GM23338 (cell line): ENCODE measurements at regions not wholly inside any gene's neighbourhood (a gene's known extent, or its start where the extent isn't known, plus 50 kb on each side); places are given as distances from the start of the nearest gene placed in this dataset.

Source experiments
- ATAC-seq: fragments of 200-7000 bp; cut with Tn5 transposase; 3 replicates; pipeline ENCODE4 v1.9.1; 2020
- DNase-seq: peaks from one replicate; pipeline ENCODE4 v3.0.0-alpha.2; 2015; ENCODE audit warnings: low spot score
- H2AFZ ChIP-seq: fragments of 200-600 bp; sonication (generic); 2 replicates; pipeline ENCODE4 v1.8.0; 2016; ENCODE audit warnings: antibody characterized with exemption, mild to moderate bottlenecking, moderate library complexity
- H3F3A ChIP-seq: fragments of 200-600 bp; sonication (generic); replicated peaks from 2 replicates; pipeline ENCODE4 v1.8.0; 2017; ENCODE audit warnings: antibody characterized with exemption, mixed run types, low read depth
- H3K27ac ChIP-seq: fragments of 200-600 bp; sonication (generic); 2 replicates; pipeline ENCODE4 v1.6.1; 2016; ENCODE audit warnings: low read depth
- H3K27me3 ChIP-seq: fragments of 200-600 bp; sonication (generic); 2 replicates; pipeline ENCODE4 v1.8.0; 2016; ENCODE audit warnings: mild to moderate bottlenecking, mixed run types, moderate library complexity; ENCODE audit not compliant: insufficient read depth
- H3K36me3 ChIP-seq: fragments of 200-600 bp; sonication (generic); 2 replicates; pipeline ENCODE4 v1.8.0; 2016; ENCODE audit warnings: mild to moderate bottlenecking; ENCODE audit not compliant: insufficient read depth
- H3K4me1 ChIP-seq: fragments of 200-600 bp; sonication (generic); 2 replicates; pipeline ENCODE4 v1.8.0; 2016; ENCODE audit warnings: mild to moderate bottlenecking, moderate library complexity; ENCODE audit not compliant: insufficient read depth
- H3K4me2 ChIP-seq: fragments of 200-600 bp; sonication (generic); 2 replicates; pipeline ENCODE4 v1.7.1; 2017; ENCODE audit warnings: mixed run types
- H3K4me3 ChIP-seq: fragments of 200-600 bp; sonication (generic); 2 replicates; pipeline ENCODE4 v1.6.1; 2016; ENCODE audit warnings: mixed run types
- H3K79me2 ChIP-seq: fragments of 200-600 bp; sonication (generic); replicated peaks from 2 replicates; pipeline ENCODE4 v1.8.0; 2017; ENCODE audit warnings: mild to moderate bottlenecking; ENCODE audit not compliant: insufficient read depth
- H3K9me2 ChIP-seq: fragments of 200-600 bp; sonication (generic); 2 replicates; pipeline ENCODE4 v1.8.0; 2017; ENCODE audit not compliant: insufficient read depth
- H4K20me1 ChIP-seq: fragments of 200-600 bp; sonication (generic); replicated peaks from 2 replicates; pipeline ENCODE4 v1.8.0; 2017; ENCODE audit warnings: mild to moderate bottlenecking; ENCODE audit not compliant: insufficient read depth
- H3K27ac Mint-ChIP-seq: 2 replicates; pipeline ENCODE4 v1.8.0; 2020; ENCODE audit warnings: inconsistent platforms, mild to moderate bottlenecking, moderate library complexity, mixed read lengths
- H3K27me3 Mint-ChIP-seq: 3 replicates; pipeline ENCODE4 v1.8.0; 2022; ENCODE audit warnings: low read depth, mild to moderate bottlenecking, moderate library complexity, mixed read lengths, inconsistent platforms; ENCODE audit not compliant: insufficient read depth, poor library complexity
- H3K36me3 Mint-ChIP-seq: 3 replicates; pipeline ENCODE4 v1.8.0; 2021; ENCODE audit warnings: low read depth, mild to moderate bottlenecking, inconsistent platforms, moderate library complexity, mixed read lengths
- H3K4me1 Mint-ChIP-seq: 3 replicates; pipeline ENCODE4 v1.8.0; 2020; ENCODE audit warnings: mild to moderate bottlenecking, inconsistent platforms, mixed read lengths
- H3K4me3 Mint-ChIP-seq: 3 replicates; pipeline ENCODE4 v1.8.0; 2021; ENCODE audit warnings: moderate library complexity, mild to moderate bottlenecking, inconsistent platforms, mixed read lengths
- H3K9me3 Mint-ChIP-seq: 3 replicates; pipeline ENCODE4 v1.8.0; 2020; ENCODE audit warnings: moderate library complexity, mild to moderate bottlenecking, inconsistent platforms, mixed read lengths
- CREB1 ChIP-seq: fragments of 250-450 bp; sonication (Bioruptor Pico); IDR thresholded peaks from 2 replicates; pipeline ENCODE4 v1.5.0; 2020; ENCODE audit warnings: low read depth, mild to moderate bottlenecking, moderate library complexity
- EZH2 ChIP-seq: fragments of 200-600 bp; sonication (generic); IDR thresholded peaks from one replicate; pipeline ENCODE4 v1.8.0; 2017; ENCODE audit warnings: antibody characterized with exemption, mild to moderate bottlenecking, low read depth; ENCODE audit not compliant: unreplicated experiment
- EZH2phosphoT487 ChIP-seq: fragments of 200-600 bp; sonication (generic); IDR thresholded peaks from one replicate; pipeline ENCODE4 v1.8.1; 2018; ENCODE audit warnings: antibody characterized with exemption; ENCODE audit not compliant: unreplicated experiment
- JUNB ChIP-seq: IDR thresholded peaks from one replicate; pipeline ENCODE4 v1.6.1; 2016; ENCODE audit warnings: antibody characterized with exemption; ENCODE audit not compliant: unreplicated experiment
- NANOG ChIP-seq: IDR thresholded peaks from 2 replicates; pipeline ENCODE4 v1.6.1; 2016; ENCODE audit warnings: antibody characterized with exemption, borderline replicate concordance
- STAT1 ChIP-seq: IDR thresholded peaks from one replicate; pipeline ENCODE4 v1.6.1; 2016; ENCODE audit warnings: antibody characterized with exemption; ENCODE audit not compliant: unreplicated experiment
- ZNF114 ChIP-seq: fragments of 250-450 bp; sonication (Bioruptor Pico); IDR thresholded peaks from 2 replicates; pipeline ENCODE4 v1.5.0; 2020; ENCODE audit warnings: mild to moderate bottlenecking, moderate library complexity
- ZNF331 ChIP-seq: fragments of 250-450 bp; sonication (Bioruptor Pico); IDR thresholded peaks from 2 replicates; pipeline ENCODE4 v1.5.0; 2020; ENCODE audit warnings: low read depth, mild to moderate bottlenecking, moderate library complexity
- TF ChIP-seq, protein P1 (sequence below), 2 experiments: fragments of 200-600 bp in 1 of 2; sonication (generic) in 1 of 2; conservative IDR thresholded peaks; 2 replicates each; pipeline versions ENCODE4 v1.5.1 to v1.6.1; 2016 to 2017; ENCODE audit warnings: antibody characterized with exemption in 2 of 2, low read depth in 2 of 2, mild to moderate bottlenecking in 2 of 2, moderate library complexity in 1 of 2
- TF ChIP-seq, protein P2 (sequence below): IDR thresholded peaks from one replicate; pipeline ENCODE4 v1.6.1; 2018; ENCODE audit warnings: antibody characterized with exemption; ENCODE audit not compliant: unreplicated experiment

DNA sequence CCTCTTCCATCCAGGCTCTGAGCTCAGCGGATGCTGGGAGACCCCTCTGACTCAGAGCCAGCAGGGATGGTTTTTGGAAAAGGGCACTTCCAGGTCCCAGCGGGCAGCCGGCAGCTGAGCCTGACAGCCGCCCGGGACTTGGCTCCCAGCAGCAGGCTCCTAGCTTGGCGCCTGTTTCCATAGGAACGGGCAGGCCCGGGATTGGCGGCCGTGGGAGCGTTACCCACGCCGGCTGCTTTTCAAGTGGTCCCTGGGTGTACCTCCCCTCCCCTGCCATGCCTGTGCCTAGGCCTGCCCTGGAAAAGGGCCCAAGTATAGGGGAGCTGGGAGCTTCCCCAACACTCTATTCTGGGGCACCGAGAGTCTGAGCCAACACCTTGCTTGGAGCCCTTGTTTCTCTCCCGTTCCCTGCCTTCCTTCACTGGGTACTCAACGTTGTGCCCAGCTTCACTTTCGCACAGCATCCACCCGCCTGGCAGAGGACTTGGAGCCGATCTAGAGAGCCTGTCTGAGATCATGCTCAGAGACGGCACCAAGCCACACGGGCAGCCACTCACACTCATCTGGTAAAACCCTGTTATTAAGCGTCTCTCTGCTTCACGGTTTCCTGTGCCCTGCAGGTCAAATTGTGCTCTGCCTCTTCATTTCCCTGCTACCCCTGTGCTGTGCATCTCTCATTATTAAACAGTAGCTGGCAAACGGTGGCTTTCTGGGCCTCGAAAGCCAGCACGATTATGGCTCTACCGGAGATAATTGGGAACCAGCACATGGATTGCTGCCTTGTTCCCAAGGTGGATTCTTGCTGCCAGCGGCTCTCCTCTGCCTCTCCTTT, 521.5 kb downstream of the BCOR start (continued):
- TF ChIP-seq, protein P1, sequence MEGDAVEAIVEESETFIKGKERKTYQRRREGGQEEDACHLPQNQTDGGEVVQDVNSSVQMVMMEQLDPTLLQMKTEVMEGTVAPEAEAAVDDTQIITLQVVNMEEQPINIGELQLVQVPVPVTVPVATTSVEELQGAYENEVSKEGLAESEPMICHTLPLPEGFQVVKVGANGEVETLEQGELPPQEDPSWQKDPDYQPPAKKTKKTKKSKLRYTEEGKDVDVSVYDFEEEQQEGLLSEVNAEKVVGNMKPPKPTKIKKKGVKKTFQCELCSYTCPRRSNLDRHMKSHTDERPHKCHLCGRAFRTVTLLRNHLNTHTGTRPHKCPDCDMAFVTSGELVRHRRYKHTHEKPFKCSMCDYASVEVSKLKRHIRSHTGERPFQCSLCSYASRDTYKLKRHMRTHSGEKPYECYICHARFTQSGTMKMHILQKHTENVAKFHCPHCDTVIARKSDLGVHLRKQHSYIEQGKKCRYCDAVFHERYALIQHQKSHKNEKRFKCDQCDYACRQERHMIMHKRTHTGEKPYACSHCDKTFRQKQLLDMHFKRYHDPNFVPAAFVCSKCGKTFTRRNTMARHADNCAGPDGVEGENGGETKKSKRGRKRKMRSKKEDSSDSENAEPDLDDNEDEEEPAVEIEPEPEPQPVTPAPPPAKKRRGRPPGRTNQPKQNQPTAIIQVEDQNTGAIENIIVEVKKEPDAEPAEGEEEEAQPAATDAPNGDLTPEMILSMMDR (conservative IDR thresholded peaks at IDR 0.05; ENCODE audit: low read depth in 2 of 2) = no peak
- TF ChIP-seq JUNB (no peak), NANOG (no peak), ZNF331 (CRISPR knock-in tag) (no peak), STAT1 (no peak), ZNF114 (CRISPR knock-in tag) (no peak), EZH2 (no peak), EZH2phosphoT487 (no peak)
- TF ChIP-seq, protein P2, sequence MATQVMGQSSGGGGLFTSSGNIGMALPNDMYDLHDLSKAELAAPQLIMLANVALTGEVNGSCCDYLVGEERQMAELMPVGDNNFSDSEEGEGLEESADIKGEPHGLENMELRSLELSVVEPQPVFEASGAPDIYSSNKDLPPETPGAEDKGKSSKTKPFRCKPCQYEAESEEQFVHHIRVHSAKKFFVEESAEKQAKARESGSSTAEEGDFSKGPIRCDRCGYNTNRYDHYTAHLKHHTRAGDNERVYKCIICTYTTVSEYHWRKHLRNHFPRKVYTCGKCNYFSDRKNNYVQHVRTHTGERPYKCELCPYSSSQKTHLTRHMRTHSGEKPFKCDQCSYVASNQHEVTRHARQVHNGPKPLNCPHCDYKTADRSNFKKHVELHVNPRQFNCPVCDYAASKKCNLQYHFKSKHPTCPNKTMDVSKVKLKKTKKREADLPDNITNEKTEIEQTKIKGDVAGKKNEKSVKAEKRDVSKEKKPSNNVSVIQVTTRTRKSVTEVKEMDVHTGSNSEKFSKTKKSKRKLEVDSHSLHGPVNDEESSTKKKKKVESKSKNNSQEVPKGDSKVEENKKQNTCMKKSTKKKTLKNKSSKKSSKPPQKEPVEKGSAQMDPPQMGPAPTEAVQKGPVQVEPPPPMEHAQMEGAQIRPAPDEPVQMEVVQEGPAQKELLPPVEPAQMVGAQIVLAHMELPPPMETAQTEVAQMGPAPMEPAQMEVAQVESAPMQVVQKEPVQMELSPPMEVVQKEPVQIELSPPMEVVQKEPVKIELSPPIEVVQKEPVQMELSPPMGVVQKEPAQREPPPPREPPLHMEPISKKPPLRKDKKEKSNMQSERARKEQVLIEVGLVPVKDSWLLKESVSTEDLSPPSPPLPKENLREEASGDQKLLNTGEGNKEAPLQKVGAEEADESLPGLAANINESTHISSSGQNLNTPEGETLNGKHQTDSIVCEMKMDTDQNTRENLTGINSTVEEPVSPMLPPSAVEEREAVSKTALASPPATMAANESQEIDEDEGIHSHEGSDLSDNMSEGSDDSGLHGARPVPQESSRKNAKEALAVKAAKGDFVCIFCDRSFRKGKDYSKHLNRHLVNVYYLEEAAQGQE = no peak

DNA sequence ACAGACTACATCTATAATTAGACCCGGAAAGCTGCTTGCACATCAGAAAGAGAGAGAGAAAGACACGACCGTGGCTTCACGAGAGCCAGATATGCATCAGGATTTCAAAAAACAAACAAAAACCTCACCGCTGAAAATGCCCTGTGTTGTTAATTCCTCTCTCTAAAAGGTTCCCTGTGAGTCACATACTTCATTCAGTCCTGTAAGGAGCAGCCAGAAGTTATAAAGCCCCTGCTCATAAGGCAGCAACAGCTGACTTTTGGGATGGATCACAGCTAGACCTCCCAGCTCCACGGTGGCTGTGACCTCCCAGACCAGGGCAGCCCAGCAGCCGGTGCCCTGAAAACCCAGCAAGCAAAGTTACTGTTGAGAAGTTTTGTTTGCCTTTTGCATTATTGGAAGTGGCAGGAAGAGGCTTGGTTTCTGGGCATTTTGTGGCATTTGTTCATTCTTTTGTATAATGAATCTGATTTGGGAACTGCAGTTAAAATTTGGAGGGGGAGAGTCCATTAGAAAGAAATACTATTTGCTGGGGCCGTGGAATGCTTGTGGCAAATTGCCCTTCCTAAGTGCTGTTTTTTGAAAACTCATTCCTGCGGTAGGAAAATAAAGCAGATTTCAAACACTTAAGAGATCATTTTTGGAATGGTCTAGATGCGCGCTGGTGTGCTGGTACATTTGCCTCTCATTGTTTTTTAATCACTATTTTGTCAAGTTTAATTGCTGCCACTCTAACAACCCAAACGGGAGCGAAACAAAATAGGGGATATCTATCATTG, 520.4 kb downstream of the BCOR start:
- Histone ChIP-seq H3K4me3 (no peak overlapping the region), H3K36me3 (no peaks in the 10 kb centered on the region), H3K4me2 (no peak overlapping the region), H3K4me1 (no peaks in the 10 kb centered on the region), H4K20me1 (no peaks in the 10 kb centered on the region), H2AFZ (no peak overlapping the region), H3F3A (no peaks in the 10 kb centered on the region), H3K9me2 (no peaks in the 10 kb centered on the region), H3K27me3 (no peaks in the 10 kb centered on the region), H3K27ac (no peak overlapping the region), H3K79me2 (no peaks in the 10 kb centered on the region)
- no peak overlapping the region for H3K27ac Mint-ChIP-seq
- peaks cover 14% of the 10 kb centered on the region; the same call in 2 of the 3 replicates for H3K4me1 Mint-ChIP-seq
- H3K4me3 Mint-ChIP-seq = no peak overlapping the region
- no peak for DNase-seq
- no peaks in the 10 kb centered on the region for H3K36me3 Mint-ChIP-seq
- TF ChIP-seq ZNF331 (CRISPR knock-in tag) (no peak), CREB1 (CRISPR knock-in tag) (no peak)
- TF ChIP-seq, protein P1 (conservative IDR thresholded peaks at IDR 0.05; ENCODE audit: low read depth in 2 of 2) = no peak
- TF ChIP-seq, protein P2 = no peak
- H3K9me3 Mint-ChIP-seq = no peaks in the 10 kb centered on the region
- no peak for ATAC-seq
- no peaks in the 10 kb centered on the region for H3K27me3 Mint-ChIP-seq
